ENCODE measurements at regions not wholly inside any gene's neighbourhood (a gene's known extent, or its start where the extent isn't known, plus 50 kb on each side); places are given as distances from the start of the nearest gene placed in this dataset.

- TF ChIP-seq CTCF (IDR thresholded peaks at IDR 0.05; ENCODE audit: low read depth, low read length, missing input control) (no peak), ZBTB33 (IDR thresholded peaks at IDR 0.05) (no peak), HNF4A (conservative IDR thresholded peaks at IDR 0.05) (no peak), GABPA (IDR thresholded peaks at IDR 0.05 in 1 of 2, conservative IDR thresholded peaks at IDR 0.05 in 1 of 2) (no peak), RAD21 (IDR thresholded peaks at IDR 0.05) (no peak), FOXA1 (IDR thresholded peaks at IDR 0.05) (no peak), JUND (IDR thresholded peaks at IDR 0.05) (no peak)
- no peak overlapping the region for H3K9ac ChIP-seq (ENCODE audit: low read depth in 1 of 2, low read length in 2 of 2)
- DNase-seq (ENCODE audit: low spot score): no peak
- H3K27ac ChIP-seq (ENCODE audit: low read depth in 1 of 2, low read length in 2 of 2): no peak overlapping the region
- H3K4me1 ChIP-seq (ENCODE audit: control insufficient read depth in 4 of 4, insufficient read depth in 4 of 4, low read length in 3 of 4): no peaks in the 10 kb centered on the region
- no peaks in the 10 kb centered on the region for H3K36me3 ChIP-seq (ENCODE audit: control insufficient read depth in 4 of 4, insufficient read depth in 3 of 4, low read depth in 1 of 4, low read length in 3 of 4)
- H3K27me3 ChIP-seq (ENCODE audit: control insufficient read depth in 4 of 4, insufficient read depth in 4 of 4, low read length in 3 of 4): no peaks in the 10 kb centered on the region
- no peak overlapping the region for H3K4me3 ChIP-seq (ENCODE audit: low read depth in 1 of 3, low read length in 3 of 3)
- 94% methylated on average over 6 of the region's 6 CpGs for WGBS
- H3K9me3 ChIP-seq (ENCODE audit: control insufficient read depth in 4 of 4, low read length in 3 of 4): no peaks in the 10 kb centered on the region
These were observed 78.2 kb upstream of the PGBD5 start for GRCh38 chr1:230504310-230504709.

- Histone ChIP-seq H3K4me3 (ENCODE audit: low read depth in 1 of 3, low read length in 3 of 3) (no peak overlapping the region), H3K27ac (ENCODE audit: low read depth in 1 of 2, low read length in 2 of 2) (no peak overlapping the region), H3K4me1 (ENCODE audit: control insufficient read depth in 4 of 4, insufficient read depth in 4 of 4, low read length in 3 of 4) (no peaks in the 10 kb centered on the region), H3K9ac (ENCODE audit: low read depth in 1 of 2, low read length in 2 of 2) (no peak overlapping the region), H3K36me3 (ENCODE audit: control insufficient read depth in 4 of 4, insufficient read depth in 3 of 4, low read depth in 1 of 4, low read length in 3 of 4) (no peaks in the 10 kb centered on the region), H3K27me3 (ENCODE audit: control insufficient read depth in 4 of 4, insufficient read depth in 4 of 4, low read length in 3 of 4) (no peaks in the 10 kb centered on the region), H3K9me3 (ENCODE audit: control insufficient read depth in 4 of 4, low read length in 3 of 4) (no peaks in the 10 kb centered on the region)
- WGBS: 91% methylated on average over 1 of the region's 1 CpG
- no peak for TF ChIP-seq CTCF (IDR thresholded peaks at IDR 0.05; ENCODE audit: low read depth, low read length, missing input control)
- no peak for TF ChIP-seq ATF3 (IDR thresholded peaks at IDR 0.05)
- TF ChIP-seq ZBTB33 (IDR thresholded peaks at IDR 0.05): no peak
- no peak for TF ChIP-seq JUND (IDR thresholded peaks at IDR 0.05)
- TF ChIP-seq MAX (IDR thresholded peaks at IDR 0.05): no peak
- no peak for TF ChIP-seq NR2F2 (IDR thresholded peaks at IDR 0.05)
- TF ChIP-seq RAD21 (IDR thresholded peaks at IDR 0.05): no peak
- no peak for TF ChIP-seq FOXA1 (IDR thresholded peaks at IDR 0.05)
- no peak for TF ChIP-seq HNF4G (IDR thresholded peaks at IDR 0.05)
- no peak for TF ChIP-seq RXRA (IDR thresholded peaks at IDR 0.05)
- no peak for TF ChIP-seq TAF1 (conservative IDR thresholded peaks at IDR 0.05)
- DNase-seq (ENCODE audit: low spot score): no peak
These were observed 77.6 kb upstream of the PGBD5 start for GRCh38 chr1:230503726-230504125.
